ENCODE measurements at regions not wholly inside any gene's neighbourhood (a gene's known extent, or its start where the extent isn't known, plus 50 kb on each side); places are given as distances from the start of the nearest gene placed in this dataset.

DNA sequence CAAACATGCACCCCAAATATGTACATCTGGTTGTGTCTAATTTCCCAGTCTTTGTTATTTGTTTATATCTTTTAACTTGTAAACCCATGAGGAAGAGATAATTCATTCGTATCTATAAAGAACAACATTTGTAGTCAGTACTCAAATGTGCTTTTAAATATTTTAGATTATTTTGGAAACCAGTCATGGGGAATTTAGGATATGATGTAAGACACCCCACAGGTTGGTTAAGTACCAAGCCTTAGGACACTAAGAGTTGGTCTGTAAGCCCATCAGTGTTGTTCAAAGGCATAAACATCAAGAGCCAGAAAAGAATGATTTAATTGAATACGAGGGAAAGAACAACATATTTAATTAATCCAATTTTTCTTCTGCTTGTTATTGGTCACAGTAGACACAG lies 421.1 kb upstream of the SEMA3C start (continued):
- TF ChIP-seq, protein P1, sequence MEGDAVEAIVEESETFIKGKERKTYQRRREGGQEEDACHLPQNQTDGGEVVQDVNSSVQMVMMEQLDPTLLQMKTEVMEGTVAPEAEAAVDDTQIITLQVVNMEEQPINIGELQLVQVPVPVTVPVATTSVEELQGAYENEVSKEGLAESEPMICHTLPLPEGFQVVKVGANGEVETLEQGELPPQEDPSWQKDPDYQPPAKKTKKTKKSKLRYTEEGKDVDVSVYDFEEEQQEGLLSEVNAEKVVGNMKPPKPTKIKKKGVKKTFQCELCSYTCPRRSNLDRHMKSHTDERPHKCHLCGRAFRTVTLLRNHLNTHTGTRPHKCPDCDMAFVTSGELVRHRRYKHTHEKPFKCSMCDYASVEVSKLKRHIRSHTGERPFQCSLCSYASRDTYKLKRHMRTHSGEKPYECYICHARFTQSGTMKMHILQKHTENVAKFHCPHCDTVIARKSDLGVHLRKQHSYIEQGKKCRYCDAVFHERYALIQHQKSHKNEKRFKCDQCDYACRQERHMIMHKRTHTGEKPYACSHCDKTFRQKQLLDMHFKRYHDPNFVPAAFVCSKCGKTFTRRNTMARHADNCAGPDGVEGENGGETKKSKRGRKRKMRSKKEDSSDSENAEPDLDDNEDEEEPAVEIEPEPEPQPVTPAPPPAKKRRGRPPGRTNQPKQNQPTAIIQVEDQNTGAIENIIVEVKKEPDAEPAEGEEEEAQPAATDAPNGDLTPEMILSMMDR (IDR thresholded peaks at IDR 0.05), result no peak
- TF ChIP-seq ZSCAN20 (CRISPR knock-in tag; IDR thresholded peaks at IDR 0.05), result no peak
- TF ChIP-seq, protein P2, sequence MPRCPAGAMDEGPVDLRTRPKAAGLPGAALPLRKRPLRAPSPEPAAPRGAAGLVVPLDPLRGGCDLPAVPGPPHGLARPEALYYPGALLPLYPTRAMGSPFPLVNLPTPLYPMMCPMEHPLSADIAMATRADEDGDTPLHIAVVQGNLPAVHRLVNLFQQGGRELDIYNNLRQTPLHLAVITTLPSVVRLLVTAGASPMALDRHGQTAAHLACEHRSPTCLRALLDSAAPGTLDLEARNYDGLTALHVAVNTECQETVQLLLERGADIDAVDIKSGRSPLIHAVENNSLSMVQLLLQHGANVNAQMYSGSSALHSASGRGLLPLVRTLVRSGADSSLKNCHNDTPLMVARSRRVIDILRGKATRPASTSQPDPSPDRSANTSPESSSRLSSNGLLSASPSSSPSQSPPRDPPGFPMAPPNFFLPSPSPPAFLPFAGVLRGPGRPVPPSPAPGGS (IDR thresholded peaks at IDR 0.05), result no peak
- no peak for TF ChIP-seq RFX5 (IDR thresholded peaks at IDR 0.05)

DNA sequence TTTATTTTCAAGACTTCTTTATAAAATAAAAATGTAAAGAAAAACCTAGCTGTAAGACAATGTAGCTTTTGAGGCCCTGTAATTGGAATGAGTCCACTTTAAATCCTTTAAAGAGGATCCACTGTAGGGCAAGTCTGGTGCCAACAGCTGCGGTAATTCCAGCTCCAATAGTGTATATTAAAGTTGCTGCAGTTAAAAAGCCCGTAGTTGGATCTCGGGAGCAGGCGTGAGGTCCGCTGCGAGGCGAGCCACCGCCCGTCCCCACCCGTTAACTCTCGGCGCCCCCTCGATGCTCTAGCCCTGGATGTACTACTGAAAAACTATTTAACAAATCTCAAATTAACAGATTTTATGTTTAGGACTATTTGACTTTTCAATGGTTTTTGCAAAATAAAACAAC lies 414.7 kb upstream of the SEMA3C start:
- no peaks in the 10 kb centered on the region for H3K9me3 ChIP-seq
- ChIA-PET CTCF (no interaction called here), POLR2A (no interaction called here)
- H3K27ac ChIP-seq, result no peak overlapping the region
- no peak for FAIRE-seq
- no peak overlapping the region for H3K4me2 ChIP-seq
- H3K4me3 ChIP-seq, result no peak overlapping the region
- no peak for ATAC-seq
- no peak for DNase-seq (ENCODE audit: low read depth in 1 of 2, low spot score in 1 of 2)
- H3K4me1 ChIP-seq, result no peaks in the 10 kb centered on the region
- WGBS (ENCODE audit: missing lambda C conversion rate), result 95% methylated on average over 13 of the region's 13 CpGs
- TF ChIP-seq CBX8 (IDR thresholded peaks at IDR 0.05), result no peak
- TF ChIP-seq HES2 (IDR thresholded peaks at IDR 0.05), result no peak
- no peak for TF ChIP-seq NPAS2 (CRISPR knock-in tag; IDR thresholded peaks at IDR 0.05; ENCODE audit: borderline replicate concordance)
- TF ChIP-seq RNF2 (IDR thresholded peaks at IDR 0.05; ENCODE audit: borderline replicate concordance, low read depth), result no peak
- TF ChIP-seq NR3C1 (IDR thresholded peaks at IDR 0.05), result no peak
- TF ChIP-seq CEBPB (IDR thresholded peaks at IDR 0.05), result no peak

- ChIA-PET CTCF (no interaction called here), POLR2A (no interaction called here)
- Histone ChIP-seq H3K4me1 (no peaks in the 10 kb centered on the region), H3K9me3 (no peaks in the 10 kb centered on the region), H3K4me3 (no peak overlapping the region), H3K27ac (no peak overlapping the region), H3K4me2 (no peak overlapping the region)
- 84% methylated on average over 1 of the region's 1 CpG for WGBS (ENCODE audit: missing lambda C conversion rate)
- TF ChIP-seq CEBPB (IDR thresholded peaks at IDR 0.05) (no peak), MAFK (IDR thresholded peaks at IDR 0.05; ENCODE audit: partially characterized antibody) (no peak), RFX5 (IDR thresholded peaks at IDR 0.05) (no peak), MAZ (IDR thresholded peaks at IDR 0.05; ENCODE audit: borderline replicate concordance, low read depth, low read length) (no peak), CBX8 (IDR thresholded peaks at IDR 0.05) (no peak), ZSCAN20 (CRISPR knock-in tag; IDR thresholded peaks at IDR 0.05) (no peak), HOXB5 (CRISPR knock-in tag; IDR thresholded peaks at IDR 0.05) (no peak), FOSB (CRISPR knock-in tag; IDR thresholded peaks at IDR 0.05) (no peak), FOSL2 (IDR thresholded peaks at IDR 0.05) (no peak), FOSL2 (CRISPR knock-in tag; IDR thresholded peaks at IDR 0.05) (no peak), HES2 (IDR thresholded peaks at IDR 0.05) (no peak), JUN (IDR thresholded peaks at IDR 0.05) (no peak), HOXA7 (CRISPR knock-in tag; IDR thresholded peaks at IDR 0.05) (no peak), TFCP2L1 (CRISPR knock-in tag; IDR thresholded peaks at IDR 0.05) (no peak), ESRRA (IDR thresholded peaks at IDR 0.05; ENCODE audit: borderline replicate concordance, low read length) (no peak)
- TF ChIP-seq, protein P3, sequence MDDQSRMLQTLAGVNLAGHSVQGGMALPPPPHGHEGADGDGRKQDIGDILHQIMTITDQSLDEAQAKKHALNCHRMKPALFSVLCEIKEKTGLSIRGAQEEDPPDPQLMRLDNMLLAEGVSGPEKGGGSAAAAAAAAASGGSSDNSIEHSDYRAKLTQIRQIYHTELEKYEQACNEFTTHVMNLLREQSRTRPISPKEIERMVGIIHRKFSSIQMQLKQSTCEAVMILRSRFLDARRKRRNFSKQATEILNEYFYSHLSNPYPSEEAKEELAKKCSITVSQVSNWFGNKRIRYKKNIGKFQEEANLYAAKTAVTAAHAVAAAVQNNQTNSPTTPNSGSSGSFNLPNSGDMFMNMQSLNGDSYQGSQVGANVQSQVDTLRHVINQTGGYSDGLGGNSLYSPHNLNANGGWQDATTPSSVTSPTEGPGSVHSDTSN (IDR thresholded peaks at IDR 0.05), result no peak
- TF ChIP-seq, protein P1 (IDR thresholded peaks at IDR 0.05), result no peak
- DNase-seq (ENCODE audit: low read depth in 1 of 2, low spot score in 1 of 2) (no peak), FAIRE-seq (no peak), ATAC-seq (no peak)
Observed at GRCh38 chr7:81333004-81333403, 414.2 kb upstream of the SEMA3C start.
